ENCODE measurements at regions not wholly inside any gene's neighbourhood (a gene's known extent, or its start where the extent isn't known, plus 50 kb on each side); places are given as distances from the start of the nearest gene placed in this dataset.

GRCh38 chr10:9289811-9290210 lies 1235.3 kb downstream of the GATA3 start:
- Mint-ChIP-seq H3K36me3 (ENCODE audit: low read depth, unreplicated experiment) (no peaks in the 10 kb centered on the region), H3K9me3 (ENCODE audit: unreplicated experiment) (no peaks in the 10 kb centered on the region), H3K27me3 (ENCODE audit: unreplicated experiment) (no peaks in the 10 kb centered on the region), H3K4me1 (ENCODE audit: unreplicated experiment) (no peaks in the 10 kb centered on the region), H3K4me3 (ENCODE audit: unreplicated experiment) (no peak overlapping the region), H3K27ac (ENCODE audit: unreplicated experiment) (no peak overlapping the region)
- no peak for DNase-seq (ENCODE audit: low spot score)
- TF ChIP-seq, protein P1, sequence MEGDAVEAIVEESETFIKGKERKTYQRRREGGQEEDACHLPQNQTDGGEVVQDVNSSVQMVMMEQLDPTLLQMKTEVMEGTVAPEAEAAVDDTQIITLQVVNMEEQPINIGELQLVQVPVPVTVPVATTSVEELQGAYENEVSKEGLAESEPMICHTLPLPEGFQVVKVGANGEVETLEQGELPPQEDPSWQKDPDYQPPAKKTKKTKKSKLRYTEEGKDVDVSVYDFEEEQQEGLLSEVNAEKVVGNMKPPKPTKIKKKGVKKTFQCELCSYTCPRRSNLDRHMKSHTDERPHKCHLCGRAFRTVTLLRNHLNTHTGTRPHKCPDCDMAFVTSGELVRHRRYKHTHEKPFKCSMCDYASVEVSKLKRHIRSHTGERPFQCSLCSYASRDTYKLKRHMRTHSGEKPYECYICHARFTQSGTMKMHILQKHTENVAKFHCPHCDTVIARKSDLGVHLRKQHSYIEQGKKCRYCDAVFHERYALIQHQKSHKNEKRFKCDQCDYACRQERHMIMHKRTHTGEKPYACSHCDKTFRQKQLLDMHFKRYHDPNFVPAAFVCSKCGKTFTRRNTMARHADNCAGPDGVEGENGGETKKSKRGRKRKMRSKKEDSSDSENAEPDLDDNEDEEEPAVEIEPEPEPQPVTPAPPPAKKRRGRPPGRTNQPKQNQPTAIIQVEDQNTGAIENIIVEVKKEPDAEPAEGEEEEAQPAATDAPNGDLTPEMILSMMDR (IDR thresholded peaks at IDR 0.05; ENCODE audit: unreplicated experiment) = no peak

- H3K27me3 Mint-ChIP-seq (ENCODE audit: unreplicated experiment) = no peaks in the 10 kb centered on the region
- H3K9me3 Mint-ChIP-seq (ENCODE audit: unreplicated experiment) = no peaks in the 10 kb centered on the region
- H3K36me3 Mint-ChIP-seq (ENCODE audit: low read depth, unreplicated experiment) = no peaks in the 10 kb centered on the region
- H3K27ac Mint-ChIP-seq (ENCODE audit: unreplicated experiment) = no peak overlapping the region
- no peak for DNase-seq (ENCODE audit: low spot score)
- no peak overlapping the region for H3K4me3 Mint-ChIP-seq (ENCODE audit: unreplicated experiment)
- no peaks in the 10 kb centered on the region for H3K4me1 Mint-ChIP-seq (ENCODE audit: unreplicated experiment)
- TF ChIP-seq, protein P1 (IDR thresholded peaks at IDR 0.05; ENCODE audit: unreplicated experiment) = no peak
Observed at GRCh38 chr10:9291081-9291480, 1236.6 kb downstream of the GATA3 start.

DNA sequence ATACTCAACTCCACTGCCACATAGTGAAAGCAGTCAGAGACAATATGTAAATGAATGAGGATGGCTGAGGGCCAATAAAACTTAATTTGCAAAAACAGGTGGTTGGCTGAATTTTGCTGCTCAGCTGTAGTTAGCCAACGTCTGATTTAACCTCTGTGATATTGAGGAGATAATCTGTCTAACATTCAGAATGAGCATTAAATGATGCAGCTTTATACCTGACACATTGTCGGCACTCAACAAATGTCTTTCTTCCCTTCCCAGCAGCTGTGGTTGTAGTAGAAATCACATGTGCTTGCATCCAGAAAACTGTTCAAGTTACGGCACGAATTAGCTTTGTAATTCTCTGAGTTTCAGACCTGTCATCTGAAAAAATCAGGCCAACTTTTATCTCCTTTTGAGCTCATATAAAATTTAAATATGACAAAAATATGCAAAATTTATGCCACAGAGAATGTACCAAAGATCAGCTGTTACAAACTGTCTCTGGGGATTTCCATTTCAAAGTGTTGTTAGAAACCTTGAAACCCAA lies 1239.7 kb downstream of the GATA3 start:
- no peaks in the 10 kb centered on the region for H3K4me1 Mint-ChIP-seq (ENCODE audit: unreplicated experiment)
- TF ChIP-seq, protein P1 (IDR thresholded peaks at IDR 0.05; ENCODE audit: unreplicated experiment) = no peak
- H3K27ac Mint-ChIP-seq (ENCODE audit: unreplicated experiment) = no peak overlapping the region

GRCh38 chr10:9294865-9295264 lies 1240.4 kb downstream of the GATA3 start:
- H3K27ac Mint-ChIP-seq (ENCODE audit: unreplicated experiment) = no peak overlapping the region
- no peak for DNase-seq (ENCODE audit: low spot score)
- no peaks in the 10 kb centered on the region for H3K4me1 Mint-ChIP-seq (ENCODE audit: unreplicated experiment)
- no peak overlapping the region for H3K4me3 Mint-ChIP-seq (ENCODE audit: unreplicated experiment)
- H3K9me3 Mint-ChIP-seq (ENCODE audit: unreplicated experiment) = no peaks in the 10 kb centered on the region
- no peaks in the 10 kb centered on the region for H3K36me3 Mint-ChIP-seq (ENCODE audit: low read depth, unreplicated experiment)
- no peaks in the 10 kb centered on the region for H3K27me3 Mint-ChIP-seq (ENCODE audit: unreplicated experiment)
- TF ChIP-seq, protein P1 (IDR thresholded peaks at IDR 0.05; ENCODE audit: unreplicated experiment) = no peak

More for the DNA sequence above, 1239.7 kb downstream of the GATA3 start:
- Mint-ChIP-seq H3K36me3 (ENCODE audit: low read depth, unreplicated experiment) (no peaks in the 10 kb centered on the region), H3K9me3 (ENCODE audit: unreplicated experiment) (no peaks in the 10 kb centered on the region), H3K27me3 (ENCODE audit: unreplicated experiment) (no peaks in the 10 kb centered on the region), H3K4me3 (ENCODE audit: unreplicated experiment) (no peak overlapping the region)
- DNase-seq (ENCODE audit: low spot score) = no peak

DNA sequence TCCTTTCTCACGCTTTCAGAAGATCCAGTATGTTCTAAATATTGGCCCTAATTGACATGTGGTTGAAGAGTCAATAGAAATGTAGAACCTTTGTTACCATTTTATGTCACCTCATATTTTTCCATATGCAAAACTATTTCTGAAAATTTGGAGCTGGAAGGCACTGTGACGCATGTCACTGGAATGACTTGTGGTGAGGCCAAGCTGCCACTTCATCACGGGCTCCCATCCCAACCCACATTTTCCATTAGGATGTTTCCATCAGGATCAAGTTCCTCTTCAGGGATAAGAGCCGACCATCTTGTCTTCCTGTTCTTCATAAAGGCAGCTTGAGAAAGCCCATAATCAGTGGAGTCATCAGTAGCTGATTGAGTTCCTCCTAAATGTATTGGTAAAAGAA lies 1241.7 kb downstream of the GATA3 start:
- H3K27ac Mint-ChIP-seq (ENCODE audit: unreplicated experiment) = no peak overlapping the region
- no peak for DNase-seq (ENCODE audit: low spot score)
- no peaks in the 10 kb centered on the region for H3K27me3 Mint-ChIP-seq (ENCODE audit: unreplicated experiment)
- no peaks in the 10 kb centered on the region for H3K4me1 Mint-ChIP-seq (ENCODE audit: unreplicated experiment)
- H3K9me3 Mint-ChIP-seq (ENCODE audit: unreplicated experiment) = no peaks in the 10 kb centered on the region
- H3K4me3 Mint-ChIP-seq (ENCODE audit: unreplicated experiment) = no peak overlapping the region
- TF ChIP-seq, protein P1 (IDR thresholded peaks at IDR 0.05; ENCODE audit: unreplicated experiment) = no peak
- H3K36me3 Mint-ChIP-seq (ENCODE audit: low read depth, unreplicated experiment) = no peaks in the 10 kb centered on the region
